ENCODE measurements at regions not wholly inside any gene's neighbourhood (a gene's known extent, or its start where the extent isn't known, plus 50 kb on each side); places are given as distances from the start of the nearest gene placed in this dataset.

DNA sequence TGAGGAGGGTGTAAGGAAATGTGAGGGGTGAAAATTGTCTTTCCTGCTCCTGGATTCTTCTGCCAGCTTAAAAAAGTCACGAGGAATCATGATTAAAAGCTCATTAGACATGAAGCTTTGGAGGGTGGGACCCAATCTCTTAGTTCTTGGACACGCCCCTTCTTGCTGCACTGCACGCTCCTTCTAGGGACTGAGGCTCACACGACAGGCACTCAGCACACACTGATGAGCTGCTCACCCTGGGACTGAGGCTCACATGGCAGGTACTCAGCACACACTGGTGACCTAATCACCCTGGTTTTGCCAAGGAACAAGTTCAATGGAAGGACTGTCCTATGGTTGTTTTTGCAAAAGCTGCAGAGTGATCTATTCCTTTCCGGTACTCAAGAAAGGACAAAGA, 65.8 kb upstream of the ELMO1 start:
- Histone ChIP-seq H3K4me3 (no peak overlapping the region), H3K36me3 (no peaks in the 10 kb centered on the region), H3K9me3 (no peaks in the 10 kb centered on the region), H3K27ac (replicated peaks in 1 of 4) (no peak overlapping the region), H3K27me3 (no peaks in the 10 kb centered on the region), H3K4me1 (no peaks in the 10 kb centered on the region)
- WGBS, result 68% methylated on average over 5 of the region's 5 CpGs
- intact Hi-C loops (cut with DNase I), result no loop called here
- no peak for DNase-seq (ENCODE audit: extremely low spot score)
- TF ChIP-seq, protein P1, sequence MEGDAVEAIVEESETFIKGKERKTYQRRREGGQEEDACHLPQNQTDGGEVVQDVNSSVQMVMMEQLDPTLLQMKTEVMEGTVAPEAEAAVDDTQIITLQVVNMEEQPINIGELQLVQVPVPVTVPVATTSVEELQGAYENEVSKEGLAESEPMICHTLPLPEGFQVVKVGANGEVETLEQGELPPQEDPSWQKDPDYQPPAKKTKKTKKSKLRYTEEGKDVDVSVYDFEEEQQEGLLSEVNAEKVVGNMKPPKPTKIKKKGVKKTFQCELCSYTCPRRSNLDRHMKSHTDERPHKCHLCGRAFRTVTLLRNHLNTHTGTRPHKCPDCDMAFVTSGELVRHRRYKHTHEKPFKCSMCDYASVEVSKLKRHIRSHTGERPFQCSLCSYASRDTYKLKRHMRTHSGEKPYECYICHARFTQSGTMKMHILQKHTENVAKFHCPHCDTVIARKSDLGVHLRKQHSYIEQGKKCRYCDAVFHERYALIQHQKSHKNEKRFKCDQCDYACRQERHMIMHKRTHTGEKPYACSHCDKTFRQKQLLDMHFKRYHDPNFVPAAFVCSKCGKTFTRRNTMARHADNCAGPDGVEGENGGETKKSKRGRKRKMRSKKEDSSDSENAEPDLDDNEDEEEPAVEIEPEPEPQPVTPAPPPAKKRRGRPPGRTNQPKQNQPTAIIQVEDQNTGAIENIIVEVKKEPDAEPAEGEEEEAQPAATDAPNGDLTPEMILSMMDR (IDR thresholded peaks at IDR 0.05), result no peak
- TF ChIP-seq POLR2AphosphoS5 (IDR thresholded peaks at IDR 0.05) (no peak), EP300 (IDR thresholded peaks at IDR 0.05) (no peak), POLR2A (IDR thresholded peaks at IDR 0.05; ENCODE audit: low read depth) (no peak)

DNA sequence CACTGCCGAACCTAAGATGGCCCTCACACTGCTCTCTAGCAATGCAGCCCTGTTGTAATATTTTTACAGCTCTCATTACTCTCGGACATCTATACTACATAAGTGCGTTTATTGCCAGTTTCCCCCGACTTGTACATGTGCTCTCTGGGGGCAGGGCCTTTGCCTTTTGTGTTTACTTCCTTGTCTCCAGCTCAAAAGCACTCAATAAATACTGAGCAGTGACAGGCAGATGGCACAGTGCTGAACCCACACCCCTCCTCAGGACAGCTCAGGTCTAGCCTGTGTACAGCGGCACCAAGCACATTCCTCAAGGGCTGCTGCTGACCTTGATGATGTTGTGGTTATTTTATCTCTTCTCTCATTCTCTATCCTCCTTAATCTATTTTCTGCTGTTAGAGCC, 68.0 kb upstream of the ELMO1 start:
- intact Hi-C loops (cut with DNase I), result no loop called here
- WGBS, result 48% methylated on average over 5 of the region's 5 CpGs
- DNase-seq (ENCODE audit: extremely low spot score), result no peak
- Histone ChIP-seq H3K9me3 (no peaks in the 10 kb centered on the region), H3K4me1 (no peaks in the 10 kb centered on the region), H3K27me3 (peaks cover 0 to 6% (median 0%) of the 10 kb centered on the region in 4 donors), H3K36me3 (no peaks in the 10 kb centered on the region), H3K4me3 (no peak overlapping the region), H3K27ac (replicated peaks in 1 of 4) (no peak overlapping the region)
- TF ChIP-seq POLR2AphosphoS5 (IDR thresholded peaks at IDR 0.05) (no peak), EP300 (IDR thresholded peaks at IDR 0.05) (no peak), POLR2A (IDR thresholded peaks at IDR 0.05; ENCODE audit: low read depth) (no peak)
- TF ChIP-seq, protein P1 (IDR thresholded peaks at IDR 0.05), result no peak

DNA sequence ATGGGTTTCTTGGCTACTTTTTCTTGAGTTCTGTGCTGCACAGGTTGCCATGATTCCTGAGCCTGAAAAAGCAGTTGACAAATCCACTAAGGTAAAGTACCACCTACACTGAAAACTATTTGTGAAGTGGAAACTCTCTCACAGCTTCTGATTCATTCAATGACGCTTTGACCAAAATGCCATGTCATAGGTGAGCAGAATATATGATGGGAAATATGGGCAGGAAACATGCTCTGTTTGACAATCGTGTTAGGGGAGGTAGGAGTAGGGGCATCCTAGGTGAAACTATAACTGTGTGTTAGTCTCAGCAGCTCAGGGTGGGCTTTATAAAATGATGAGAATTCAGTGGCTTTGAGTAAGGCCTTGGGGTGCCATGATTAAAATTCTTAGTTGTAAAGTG, 69.6 kb upstream of the ELMO1 start:
- intact Hi-C loops (cut with DNase I), result no loop called here
- no peak overlapping the region for H3K4me3 ChIP-seq
- no peak for TF ChIP-seq EP300 (IDR thresholded peaks at IDR 0.05)
- TF ChIP-seq POLR2AphosphoS5 (IDR thresholded peaks at IDR 0.05), result no peak
- no peak for TF ChIP-seq POLR2A (IDR thresholded peaks at IDR 0.05; ENCODE audit: low read depth)
- TF ChIP-seq, protein P1 (IDR thresholded peaks at IDR 0.05), result no peak
- no peaks in the 10 kb centered on the region for H3K9me3 ChIP-seq
- H3K27me3 ChIP-seq, result peaks cover 0 to 6% (median 0%) of the 10 kb centered on the region in 4 donors
- no peaks in the 10 kb centered on the region for H3K36me3 ChIP-seq
- DNase-seq (ENCODE audit: extremely low spot score), result no peak
- H3K4me1 ChIP-seq, result no peaks in the 10 kb centered on the region
- H3K27ac ChIP-seq (replicated peaks in 1 of 4), result no peak overlapping the region
- 93% methylated on average over 2 of the region's 2 CpGs for WGBS

DNA sequence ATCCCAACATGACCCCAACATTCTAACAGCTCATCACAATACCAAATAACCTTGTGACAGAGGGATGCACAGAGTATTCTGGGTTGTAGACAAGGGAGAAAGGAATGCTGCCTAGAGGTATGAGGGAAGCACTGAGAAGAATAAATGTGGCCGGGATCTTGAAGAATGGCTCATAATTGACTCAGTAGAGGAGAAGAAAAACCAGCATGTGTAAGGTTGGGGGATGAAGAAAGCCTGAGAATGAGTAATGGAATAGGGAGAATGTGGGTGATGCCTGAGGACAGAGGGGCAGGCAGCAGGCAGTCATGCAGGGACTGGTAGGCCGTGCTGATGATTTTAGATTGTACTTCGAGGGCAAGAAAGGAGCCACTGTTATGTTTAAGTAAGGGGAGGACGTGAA, 75.4 kb upstream of the ELMO1 start:
- H3K9me3 ChIP-seq, result no peaks in the 10 kb centered on the region
- intact Hi-C loops (cut with DNase I), result no loop called here
- no peaks in the 10 kb centered on the region for H3K36me3 ChIP-seq
- TF ChIP-seq POLR2AphosphoS5 (IDR thresholded peaks at IDR 0.05), result no peak
- TF ChIP-seq, protein P1 (IDR thresholded peaks at IDR 0.05), result no peak
- no peak for TF ChIP-seq EP300 (IDR thresholded peaks at IDR 0.05)
- no peak for TF ChIP-seq POLR2A (IDR thresholded peaks at IDR 0.05; ENCODE audit: low read depth)
- H3K27me3 ChIP-seq, result peaks cover 0 to 6% (median 0%) of the 10 kb centered on the region in 4 donors
- WGBS, result 79% methylated on average over 4 of the region's 4 CpGs
- H3K4me1 ChIP-seq, result no peaks in the 10 kb centered on the region
- no peak overlapping the region for H3K27ac ChIP-seq (replicated peaks in 1 of 4)
- H3K4me3 ChIP-seq, result no peak overlapping the region
- DNase-seq (ENCODE audit: extremely low spot score), result no peak

DNA sequence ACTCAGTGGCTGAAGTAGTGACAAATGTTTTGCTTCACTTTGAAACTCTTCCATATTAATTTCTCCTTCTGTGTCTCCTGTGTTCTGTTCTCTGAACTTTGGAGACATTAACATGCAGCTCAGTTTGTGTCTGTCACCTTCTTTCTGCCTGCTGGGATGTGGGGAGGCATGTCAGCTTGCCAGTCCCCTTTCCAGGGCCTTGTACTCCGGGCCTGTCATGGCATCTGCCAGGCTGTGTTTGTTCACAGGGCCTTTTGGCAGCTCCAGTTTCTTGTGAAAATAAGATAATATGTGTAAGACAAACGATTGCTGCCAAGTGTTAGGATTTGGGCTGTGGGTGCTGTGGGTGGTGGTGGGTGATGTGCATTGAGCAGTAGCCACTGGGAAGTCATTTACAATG, 76.1 kb upstream of the ELMO1 start:
- H3K4me1 ChIP-seq, result no peaks in the 10 kb centered on the region
- WGBS, result 38% methylated on average over 2 of the region's 2 CpGs
- TF ChIP-seq POLR2A (IDR thresholded peaks at IDR 0.05; ENCODE audit: low read depth) (no peak), EP300 (IDR thresholded peaks at IDR 0.05) (no peak), POLR2AphosphoS5 (IDR thresholded peaks at IDR 0.05) (no peak)
- TF ChIP-seq, protein P1 (IDR thresholded peaks at IDR 0.05), result no peak
- no peaks in the 10 kb centered on the region for H3K9me3 ChIP-seq
- intact Hi-C loops (cut with DNase I), result no loop called here
- no peak overlapping the region for H3K4me3 ChIP-seq
- H3K27me3 ChIP-seq, result peaks cover 0 to 6% (median 0%) of the 10 kb centered on the region in 4 donors
- no peaks in the 10 kb centered on the region for H3K36me3 ChIP-seq
- no peak overlapping the region for H3K27ac ChIP-seq (replicated peaks in 1 of 4)
- no peak for DNase-seq (ENCODE audit: extremely low spot score)

Measured in esophagus muscularis mucosa (tissue), 4 donors.